A549 (cell line): ENCODE measurements at regions not wholly inside any gene's neighbourhood (a gene's known extent, or its start where the extent isn't known, plus 50 kb on each side); places are given as distances from the start of the nearest gene placed in this dataset.

Experiments used
- ATAC-seq, 2 experiments: fragments of 200-7000 bp in 1 of 2; fragments of >200 bp in 1 of 2; cut with Nextera tagmentation in 1 of 2; cut with Tn5 transposase in 1 of 2; 3 replicates each; pipeline versions ENCODE4 v1.8.0 to v1.9.1; 2018 to 2020; ENCODE audit warnings: mild to moderate bottlenecking in 1 of 2, moderate library complexity in 1 of 2
- CTCF ChIA-PET: fragments of 300-600 bp; sonication (Branson Sonifier 250); formaldehyde crosslinking; extraction: SDS; loops from one replicate; lab custom pipeline; 2021; ENCODE audit warnings: antibody characterized with exemption, inconsistent platforms; lab: Yijun Ruan, JAX
- POLR2A ChIA-PET: fragments of 350-600 bp; formaldehyde crosslinking; extraction: SDS; loops from one replicate; lab custom pipeline; 2021; ENCODE audit warnings: antibody characterized with exemption, inconsistent platforms; lab: Yijun Ruan, JAX
- DNase-seq, 2 experiments: peaks; one replicate each; pipeline versions ENCODE4 v3.0.0 to v3.0.0-alpha.2; 2011 to 2016; ENCODE audit warnings: low read depth in 1 of 2, low spot score in 1 of 2
- FAIRE-seq: peaks from 2 replicates; lab custom pipeline; 2011; peaks lifted over from hg19 to GRCh38; lab: Jason Lieb, UNC
- H3K27ac ChIP-seq, 2 experiments: fragments of >200 bp; sonication (Bioruptor Twin); formaldehyde crosslinking; 3 replicates each; pipeline ENCODE4 v1.5.1; 2016 to 2017
- H3K4me1 ChIP-seq: fragments of >200 bp; sonication (Bioruptor Twin); formaldehyde crosslinking; 3 replicates; pipeline ENCODE4 v1.6.1; 2016
- H3K4me2 ChIP-seq: fragments of >200 bp; sonication (Bioruptor Twin); formaldehyde crosslinking; 3 replicates; pipeline ENCODE4 v1.6.1; 2016
- H3K4me3 ChIP-seq: fragments of >200 bp; sonication (Bioruptor Twin); formaldehyde crosslinking; 3 replicates; pipeline ENCODE4 v1.5.1; 2016
- H3K9me3 ChIP-seq: fragments of >200 bp; sonication (Bioruptor Twin); formaldehyde crosslinking; 3 replicates; pipeline ENCODE4 v1.6.1; 2016
- ATOH8 ChIP-seq: fragments of 250-450 bp; sonication (Bioruptor Pico); IDR thresholded peaks from 2 replicates; pipeline ENCODE4 v1.5.0; 2020; ENCODE audit warnings: low read depth, mild to moderate bottlenecking, moderate library complexity
- CHD4 ChIP-seq: fragments of 200-600 bp; sonication (generic); IDR thresholded peaks from 2 replicates; pipeline ENCODE4 v1.6.1; 2016; ENCODE audit warnings: antibody characterized with exemption, mild to moderate bottlenecking, borderline replicate concordance
- CTCF ChIP-seq: fragments of >200 bp; sonication (Bioruptor Twin); formaldehyde crosslinking; IDR thresholded peaks from 3 replicates; pipeline ENCODE4 v1.5.1; 2016
- EHF ChIP-seq: fragments of 250-450 bp; sonication (Bioruptor Pico); IDR thresholded peaks from 2 replicates; pipeline ENCODE4 v1.5.0; 2020; ENCODE audit warnings: mild to moderate bottlenecking
- ELK1 ChIP-seq: fragments of 150-350 bp; IDR thresholded peaks from 2 replicates; pipeline ENCODE4 v1.6.1; 2014; ENCODE audit warnings: low read depth, mild to moderate bottlenecking, low read length
- EP300 ChIP-seq, 2 experiments: fragments of >200 bp; sonication (Bioruptor Twin); formaldehyde crosslinking; IDR thresholded peaks; 2 replicates in 1 of 2; 3 replicates in 1 of 2; pipeline ENCODE4 v1.6.1; 2016 to 2017
- ESRRA ChIP-seq: fragments of 150-350 bp; IDR thresholded peaks from 2 replicates; pipeline ENCODE4 v1.6.1; 2014; ENCODE audit warnings: mild to moderate bottlenecking, low read length, borderline replicate concordance
- FOSL2 ChIP-seq, 2 experiments: fragments of 450-650 bp in 1 of 2; fragments of >200 bp in 1 of 2; sonication (Bioruptor Twin) in 1 of 2; formaldehyde crosslinking; IDR thresholded peaks; 2 replicates each; pipeline versions ENCODE4 v1.5.0 to v1.6.1; 2016 to 2020; ENCODE audit warnings: mild to moderate bottlenecking in 1 of 2, moderate library complexity in 1 of 2
- GATA3 ChIP-seq: IDR thresholded peaks from 2 replicates; pipeline ENCODE4 v1.6.1; 2012; ENCODE audit warnings: borderline replicate concordance
- HDAC2 ChIP-seq: fragments of 200-600 bp; sonication (generic); IDR thresholded peaks from 2 replicates; pipeline ENCODE4 v1.6.1; 2016
- HOXB13 ChIP-seq: fragments of 250-450 bp; sonication (Bioruptor Pico); IDR thresholded peaks from 2 replicates; pipeline ENCODE4 v1.5.0; 2020; ENCODE audit warnings: low read depth, mild to moderate bottlenecking, moderate library complexity
- JUNB ChIP-seq: fragments of >200 bp; sonication (Bioruptor Twin); formaldehyde crosslinking; IDR thresholded peaks from 2 replicates; pipeline ENCODE4 v1.6.1; 2016
- KDM5A ChIP-seq: fragments of 200-600 bp; sonication (generic); IDR thresholded peaks from 2 replicates; pipeline ENCODE4 v1.6.1; 2016; ENCODE audit warnings: antibody characterized with exemption, mild to moderate bottlenecking
- MAZ ChIP-seq: fragments of 150-350 bp; IDR thresholded peaks from 2 replicates; pipeline ENCODE4 v1.6.1; 2014; ENCODE audit warnings: antibody characterized with exemption, low read depth, low read length, borderline replicate concordance
- NPAS2 ChIP-seq: fragments of 250-450 bp; sonication (Bioruptor Pico); IDR thresholded peaks from 2 replicates; pipeline ENCODE4 v1.8.0; 2022; ENCODE audit warnings: mild to moderate bottlenecking, moderate library complexity, borderline replicate concordance
- PHF8 ChIP-seq: fragments of 200-600 bp; sonication (generic); IDR thresholded peaks from 2 replicates; pipeline ENCODE4 v1.6.1; 2016; ENCODE audit warnings: low read depth, mild to moderate bottlenecking, antibody characterized with exemption, moderate library complexity, borderline replicate concordance
- POLR2A ChIP-seq: IDR thresholded peaks from 2 replicates; pipeline ENCODE4 v1.6.1; 2012; ENCODE audit warnings: mild to moderate bottlenecking, low read length
- RFX5 ChIP-seq: fragments of 450-650 bp; IDR thresholded peaks from 2 replicates; pipeline ENCODE4 v1.7.1; 2014; ENCODE audit warnings: antibody characterized with exemption, mild to moderate bottlenecking, moderate library complexity
- TFCP2L1 ChIP-seq: fragments of 250-450 bp; sonication (Bioruptor Pico); IDR thresholded peaks from 2 replicates; pipeline ENCODE4 v1.5.0; 2021; ENCODE audit warnings: mild to moderate bottlenecking
- TP53 ChIP-seq: fragments of 250-450 bp; sonication (Bioruptor Pico); IDR thresholded peaks from 2 replicates; pipeline ENCODE4 v1.5.0; 2021; ENCODE audit warnings: mild to moderate bottlenecking, moderate library complexity
- ZFP36 ChIP-seq: fragments of 450-650 bp; IDR thresholded peaks from 2 replicates; pipeline ENCODE4 v1.6.1; 2014; ENCODE audit warnings: borderline replicate concordance; ENCODE audit not compliant: partially characterized antibody
- ZNF302 ChIP-seq: fragments of 250-450 bp; sonication (Bioruptor Pico); IDR thresholded peaks from 2 replicates; pipeline ENCODE4 v1.9.0; 2021; ENCODE audit warnings: inconsistent platforms, mild to moderate bottlenecking, moderate library complexity
- WGBS: methylation state at CpG from one replicate; pipeline ENCODE4 v1.1.6; 2017; ENCODE audit errors: missing lambda C conversion rate; 5-methylcytosine and 5-hydroxymethylcytosine counted together
- TF ChIP-seq, protein P1 (sequence below): fragments of 200-600 bp; sonication (generic); IDR thresholded peaks from 2 replicates; pipeline ENCODE4 v1.6.1; 2016; ENCODE audit warnings: antibody characterized with exemption, mild to moderate bottlenecking, moderate library complexity
- TF ChIP-seq, protein P2 (sequence below): IDR thresholded peaks from 2 replicates; pipeline ENCODE4 v1.6.1; 2012

- CTCF ChIA-PET, result no interaction called here
- no peaks in the 10 kb centered on the region for H3K4me1 ChIP-seq
- H3K4me2 ChIP-seq, result no peak overlapping the region
- no peak for DNase-seq
- no peak for ATAC-seq
- H3K4me3 ChIP-seq, result no peak overlapping the region
- WGBS, result 13% methylated on average over 2 of the region's 2 CpGs
- no peaks in the 10 kb centered on the region for H3K9me3 ChIP-seq
- POLR2A ChIA-PET, result no interaction called here
- no peak overlapping the region for H3K27ac ChIP-seq
- no peak for FAIRE-seq
- TF ChIP-seq KDM5A (no peak), NPAS2 (CRISPR knock-in tag) (no peak), HOXB13 (CRISPR knock-in tag) (no peak), ZNF302 (no peak), CHD4 (no peak), PHF8 (no peak), ATOH8 (CRISPR knock-in tag) (no peak), JUNB (no peak), MAZ (no peak), CTCF (no peak), ZFP36 (no peak), ESRRA (no peak), HDAC2 (no peak), FOSL2 (IDR thresholded peaks at IDR 0.05) (no peak), FOSL2 (CRISPR knock-in tag; IDR thresholded peaks at IDR 0.05) (no peak), EHF (no peak), RFX5 (no peak)
- TF ChIP-seq, protein P1, sequence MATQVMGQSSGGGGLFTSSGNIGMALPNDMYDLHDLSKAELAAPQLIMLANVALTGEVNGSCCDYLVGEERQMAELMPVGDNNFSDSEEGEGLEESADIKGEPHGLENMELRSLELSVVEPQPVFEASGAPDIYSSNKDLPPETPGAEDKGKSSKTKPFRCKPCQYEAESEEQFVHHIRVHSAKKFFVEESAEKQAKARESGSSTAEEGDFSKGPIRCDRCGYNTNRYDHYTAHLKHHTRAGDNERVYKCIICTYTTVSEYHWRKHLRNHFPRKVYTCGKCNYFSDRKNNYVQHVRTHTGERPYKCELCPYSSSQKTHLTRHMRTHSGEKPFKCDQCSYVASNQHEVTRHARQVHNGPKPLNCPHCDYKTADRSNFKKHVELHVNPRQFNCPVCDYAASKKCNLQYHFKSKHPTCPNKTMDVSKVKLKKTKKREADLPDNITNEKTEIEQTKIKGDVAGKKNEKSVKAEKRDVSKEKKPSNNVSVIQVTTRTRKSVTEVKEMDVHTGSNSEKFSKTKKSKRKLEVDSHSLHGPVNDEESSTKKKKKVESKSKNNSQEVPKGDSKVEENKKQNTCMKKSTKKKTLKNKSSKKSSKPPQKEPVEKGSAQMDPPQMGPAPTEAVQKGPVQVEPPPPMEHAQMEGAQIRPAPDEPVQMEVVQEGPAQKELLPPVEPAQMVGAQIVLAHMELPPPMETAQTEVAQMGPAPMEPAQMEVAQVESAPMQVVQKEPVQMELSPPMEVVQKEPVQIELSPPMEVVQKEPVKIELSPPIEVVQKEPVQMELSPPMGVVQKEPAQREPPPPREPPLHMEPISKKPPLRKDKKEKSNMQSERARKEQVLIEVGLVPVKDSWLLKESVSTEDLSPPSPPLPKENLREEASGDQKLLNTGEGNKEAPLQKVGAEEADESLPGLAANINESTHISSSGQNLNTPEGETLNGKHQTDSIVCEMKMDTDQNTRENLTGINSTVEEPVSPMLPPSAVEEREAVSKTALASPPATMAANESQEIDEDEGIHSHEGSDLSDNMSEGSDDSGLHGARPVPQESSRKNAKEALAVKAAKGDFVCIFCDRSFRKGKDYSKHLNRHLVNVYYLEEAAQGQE, result no peak
- TF ChIP-seq, protein P2, sequence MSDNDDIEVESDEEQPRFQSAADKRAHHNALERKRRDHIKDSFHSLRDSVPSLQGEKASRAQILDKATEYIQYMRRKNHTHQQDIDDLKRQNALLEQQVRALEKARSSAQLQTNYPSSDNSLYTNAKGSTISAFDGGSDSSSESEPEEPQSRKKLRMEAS, result no peak
Observed at GRCh38 chr1:105343317-105343716, 1593.6 kb downstream of the AMY1C start.

DNA sequence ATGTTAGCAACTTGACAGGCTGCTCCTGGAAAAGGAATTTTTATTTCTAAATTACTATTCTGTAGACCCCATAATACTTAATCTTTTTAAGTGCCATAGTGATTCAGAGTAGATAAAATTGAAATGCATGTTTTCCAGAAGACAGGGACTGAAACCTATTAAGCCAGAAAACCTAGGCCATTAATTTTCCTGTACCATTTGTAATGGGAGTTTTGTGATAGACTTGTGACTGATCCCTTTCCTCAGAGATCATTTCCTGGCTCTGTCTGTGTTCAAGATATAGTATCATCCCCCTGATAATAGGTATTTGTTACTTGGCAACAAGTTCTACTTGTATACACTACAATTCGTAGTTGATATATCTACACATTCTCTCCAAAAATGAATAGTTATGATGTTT lies 1609.8 kb downstream of the AMY1C start:
- TF ChIP-seq TP53 (CRISPR knock-in tag) (no peak), EP300 (IDR thresholded peaks at IDR 0.05) (no peak), GATA3 (no peak), HOXB13 (CRISPR knock-in tag) (no peak), FOSL2 (IDR thresholded peaks at IDR 0.05) (no peak), FOSL2 (CRISPR knock-in tag; IDR thresholded peaks at IDR 0.05) (no peak), TFCP2L1 (no peak), ELK1 (no peak), POLR2A (no peak), PHF8 (no peak)
- no peak overlapping the region for H3K27ac ChIP-seq
- 0% methylated on average over 1 of the region's 1 CpG for WGBS
- no peak overlapping the region for H3K4me2 ChIP-seq
- ATAC-seq (no peak), FAIRE-seq (no peak), DNase-seq (no peak)
- POLR2A ChIA-PET, result no interaction called here
- H3K4me1 ChIP-seq, result no peaks in the 10 kb centered on the region
- H3K4me3 ChIP-seq, result no peak overlapping the region
- H3K9me3 ChIP-seq, result no peaks in the 10 kb centered on the region
- CTCF ChIA-PET, result no interaction called here
